ENCODE measurements at regions not wholly inside any gene's neighbourhood (a gene's known extent, or its start where the extent isn't known, plus 50 kb on each side); places are given as distances from the start of the nearest gene placed in this dataset.
"Not testable (repeated sequence)": the region's sequence is repeated elsewhere in the genome, so short reads cannot be mapped to it uniquely, and the experiment has no call there.

- DNase-seq (ENCODE audit: low spot score): no peak
These were observed 591.6 kb downstream of the REEP3 start for GRCh38 chr10:64112701-64113355.

- no peak for DNase-seq (ENCODE audit: low spot score)
These were observed 592.2 kb downstream of the REEP3 start for GRCh38 chr10:64113375-64113774.

GRCh38 chr10:64113792-64114191, 592.6 kb downstream of the REEP3 start:
- no peak for DNase-seq (ENCODE audit: low spot score)

GRCh38 chr10:64115471-64115870, 594.3 kb downstream of the REEP3 start:
- DNase-seq (ENCODE audit: low spot score): no peak

GRCh38 chr10:64115908-64116643, 594.9 kb downstream of the REEP3 start:
- DNase-seq (ENCODE audit: low spot score): peak; percentile 59

- DNase-seq (ENCODE audit: low spot score): no peak
These were observed 595.5 kb downstream of the REEP3 start for GRCh38 chr10:64116707-64117106.

- DNase-seq (ENCODE audit: low spot score): no peak
These were observed 597.5 kb downstream of the REEP3 start for GRCh38 chr10:64118736-64119135.

- DNase-seq (ENCODE audit: low spot score): not testable (repeated sequence)
These were observed 599.2 kb downstream of the REEP3 start for GRCh38 chr10:64120301-64120980.

GRCh38 chr10:64130152-64130551, 609.0 kb downstream of the REEP3 start:
- DNase-seq (ENCODE audit: low spot score): no peak

GRCh38 chr10:64134676-64135075, 613.5 kb downstream of the REEP3 start:
- no peak for DNase-seq (ENCODE audit: low spot score)

- DNase-seq (ENCODE audit: low spot score): no peak
These were observed 621.2 kb downstream of the REEP3 start for GRCh38 chr10:64142395-64142794.

- DNase-seq (ENCODE audit: low spot score): no peak
These were observed 627.4 kb downstream of the REEP3 start for GRCh38 chr10:64148607-64149006.

- no peak for DNase-seq (ENCODE audit: low spot score)
These were observed 635.0 kb downstream of the REEP3 start for GRCh38 chr10:64156166-64156565.

GRCh38 chr10:64158551-64158950, 637.4 kb downstream of the REEP3 start:
- no peak for DNase-seq (ENCODE audit: low spot score)

GRCh38 chr10:64159910-64160872, 639.0 kb downstream of the REEP3 start:
- DNase-seq (ENCODE audit: low spot score): no peak

GRCh38 chr10:64170791-64171190, 649.6 kb downstream of the REEP3 start:
- no peak for DNase-seq (ENCODE audit: low spot score)

GRCh38 chr10:64173826-64174225, 652.6 kb downstream of the REEP3 start:
- DNase-seq (ENCODE audit: low spot score): no peak

GRCh38 chr10:64174666-64175255, 653.6 kb downstream of the REEP3 start:
- no peak for DNase-seq (ENCODE audit: low spot score)

GRCh38 chr10:64175271-64175962, 654.2 kb downstream of the REEP3 start:
- DNase-seq (ENCODE audit: low spot score): peak; percentile 88

GRCh38 chr10:64182671-64183070, 661.5 kb downstream of the REEP3 start:
- no peak for DNase-seq (ENCODE audit: low spot score)
